ENCODE measurements at regions not wholly inside any gene's neighbourhood (a gene's known extent, or its start where the extent isn't known, plus 50 kb on each side); places are given as distances from the start of the nearest gene placed in this dataset.

DNA sequence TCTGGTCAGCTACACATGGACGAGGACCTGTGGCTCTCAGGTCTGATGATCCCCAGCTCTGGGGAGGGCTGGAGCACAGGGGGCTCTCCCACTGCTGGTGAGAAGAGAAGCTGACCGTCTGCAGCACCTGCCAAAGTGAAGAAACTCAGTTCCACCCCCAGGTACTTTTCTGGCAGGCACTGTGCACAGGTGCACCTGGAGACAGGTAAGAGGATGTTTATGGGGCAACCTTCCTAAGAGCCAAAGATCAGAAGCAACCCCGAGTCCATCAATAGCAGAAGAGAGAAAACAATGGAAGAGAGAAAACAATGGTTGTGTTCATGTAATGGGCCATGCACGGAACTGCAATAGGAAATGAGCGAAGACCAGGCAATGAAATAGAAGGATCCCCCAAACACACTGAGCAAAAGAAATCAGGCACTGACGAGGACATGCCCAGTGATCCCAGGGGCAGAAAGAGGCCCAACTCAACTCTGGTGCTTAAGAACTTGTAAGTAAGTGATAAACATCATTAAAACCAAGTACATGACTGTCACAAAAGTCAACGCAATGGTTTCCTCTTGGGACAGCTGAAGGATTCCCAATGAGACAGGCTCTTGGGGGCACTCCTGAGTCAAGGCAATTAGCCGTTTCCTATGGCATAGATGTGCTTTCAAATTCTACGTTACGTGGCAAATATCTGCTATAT is 95.0 kb upstream of the ALDH1A3 start:
- no peak for DNase-seq

DNA sequence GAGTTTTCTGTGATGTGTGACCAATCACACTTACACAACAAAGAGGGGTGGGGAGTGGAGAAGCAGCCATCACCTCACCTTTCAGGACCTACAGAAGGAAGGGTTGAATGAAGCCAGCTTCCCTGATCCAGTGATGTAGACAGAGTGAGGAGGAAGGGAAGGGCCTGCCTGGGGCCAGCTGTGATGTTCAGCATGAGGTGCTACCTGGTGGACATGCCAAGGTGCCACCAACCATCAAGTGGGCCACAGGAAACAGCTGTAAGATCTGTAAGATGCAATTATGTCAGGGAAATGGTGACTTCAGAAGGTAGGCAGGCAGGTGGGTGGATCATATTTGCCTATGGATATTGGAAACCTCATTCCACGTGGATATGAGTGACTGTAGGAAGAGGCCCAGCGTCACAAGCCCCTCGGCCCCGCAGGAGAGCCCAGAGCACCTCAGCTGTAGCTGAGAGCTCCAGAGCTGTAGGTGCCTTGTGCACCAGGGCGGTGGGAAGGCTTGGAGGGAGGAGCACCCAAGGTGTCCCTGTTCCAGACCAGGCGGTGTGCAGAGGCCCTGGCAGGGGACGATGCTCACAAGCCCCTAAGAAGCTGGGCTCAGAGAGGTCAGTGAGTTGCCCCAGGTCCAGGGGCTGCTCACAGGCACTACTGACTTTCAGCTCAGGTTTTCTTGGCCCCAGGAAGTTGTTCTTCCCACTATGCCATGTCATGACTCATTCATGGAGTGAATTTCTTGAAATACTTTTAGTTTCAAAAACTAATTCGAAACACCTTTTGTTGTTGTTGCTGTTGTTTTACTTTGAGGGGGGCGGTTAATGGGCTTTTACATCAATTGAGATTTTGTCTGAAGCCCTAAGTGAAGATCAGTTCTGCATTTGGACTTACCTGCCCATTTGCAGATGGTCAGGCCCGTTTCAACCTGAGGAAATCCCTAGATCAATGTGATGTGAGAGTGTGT is 94.2 kb upstream of the ALDH1A3 start:
- no peak for DNase-seq

DNA sequence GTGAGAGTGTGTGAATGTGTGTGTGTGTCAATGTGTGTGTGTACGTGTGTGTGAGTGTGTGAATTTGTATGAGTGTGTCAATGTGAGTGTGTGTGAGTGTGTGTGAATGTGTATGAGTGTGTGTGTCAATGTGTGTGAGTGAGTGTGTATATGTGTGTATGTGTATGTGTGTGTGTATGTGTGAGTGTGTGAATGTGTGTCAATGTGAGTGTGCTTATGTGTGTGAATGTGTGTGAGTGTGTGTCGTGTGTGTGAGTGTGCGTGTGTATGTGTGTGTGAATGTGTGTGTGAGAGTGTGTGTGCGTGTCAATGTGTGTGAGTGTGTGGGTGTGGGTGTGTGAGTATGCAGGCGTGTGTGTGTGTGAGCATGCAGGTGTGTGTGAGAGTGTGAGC is 93.5 kb upstream of the ALDH1A3 start:
- no peak for DNase-seq

- DNase-seq = no peak
Measured at GRCh38 chr15:100786901-100787566, 92.6 kb upstream of the ALDH1A3 start.

- no peak for DNase-seq
Measured at GRCh38 chr15:100787567-100788417, 91.8 kb upstream of the ALDH1A3 start.

- DNase-seq = no peak
Measured at GRCh38 chr15:100788418-100789105, 91.1 kb upstream of the ALDH1A3 start.

GRCh38 chr15:100790786-100791265 is 88.8 kb upstream of the ALDH1A3 start:
- DNase-seq = no peak

GRCh38 chr15:100794008-100794407 is 85.6 kb upstream of the ALDH1A3 start:
- no peak for DNase-seq

DNA sequence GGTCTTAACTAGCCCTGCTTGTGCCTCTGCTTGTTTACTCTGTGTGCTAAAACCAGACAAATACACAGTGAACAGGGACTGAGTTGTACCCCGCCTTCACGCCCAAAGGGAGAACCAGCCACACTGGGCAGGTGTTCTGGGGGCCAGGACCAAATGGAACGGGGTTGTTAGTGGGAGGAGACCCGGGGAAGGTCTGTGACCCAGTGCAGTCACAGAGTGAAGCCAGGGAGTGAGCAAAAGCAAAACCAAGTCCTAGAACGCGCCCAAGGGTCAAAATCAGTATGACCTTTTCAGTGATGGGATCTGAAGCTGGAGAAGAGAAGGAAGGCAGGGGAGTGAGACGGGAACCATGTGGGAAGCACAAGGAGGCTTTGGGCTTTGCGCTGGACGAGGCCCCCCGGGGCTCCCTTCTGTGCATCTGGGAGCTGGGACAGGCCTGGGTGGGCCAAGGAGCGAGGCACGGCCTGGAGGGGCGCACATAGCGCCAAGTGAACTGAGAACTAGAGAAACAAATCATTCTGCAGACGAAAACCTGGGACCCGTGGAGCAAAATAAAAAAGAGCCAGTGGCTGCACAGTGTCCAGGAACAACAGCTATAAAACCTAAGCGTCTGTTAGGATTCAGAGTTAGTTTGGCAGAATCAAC is 78.3 kb upstream of the ALDH1A3 start:
- DNase-seq = no peak

DNA sequence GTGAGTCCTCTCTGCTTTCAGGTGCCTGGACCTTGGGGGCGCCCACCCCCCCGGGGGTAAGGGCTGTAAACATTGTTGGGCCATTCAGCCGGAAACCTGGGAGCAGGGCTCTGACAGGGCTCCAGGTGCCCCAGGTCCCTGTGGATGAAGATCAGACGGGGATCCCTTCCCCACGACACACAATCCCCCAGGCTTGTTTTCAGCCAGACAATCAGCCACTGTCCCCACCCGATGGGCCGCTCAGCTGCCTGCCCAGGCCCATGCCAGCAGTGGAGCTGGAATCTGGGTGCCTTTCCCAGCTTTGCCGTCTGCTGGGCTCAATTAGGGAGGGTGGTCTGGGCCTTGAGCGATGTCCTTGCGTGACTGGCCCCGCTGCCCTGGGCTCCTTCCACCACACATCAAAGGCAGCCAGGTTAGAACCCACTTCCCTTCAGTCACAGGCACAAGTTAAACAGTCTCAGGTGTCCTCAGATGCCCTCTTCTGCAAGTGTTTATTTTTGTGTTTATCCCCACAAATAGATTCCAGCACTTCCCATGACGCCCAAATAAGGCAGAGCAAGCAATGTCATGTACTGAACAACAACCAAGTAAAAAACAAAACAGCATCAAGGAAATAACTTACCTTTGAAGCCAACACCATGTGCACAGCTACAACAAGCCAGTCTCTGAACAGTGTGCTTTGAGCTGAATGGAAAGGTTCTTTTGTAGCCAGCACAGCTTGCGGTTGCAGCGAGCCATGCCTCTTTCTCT is 77.0 kb upstream of the ALDH1A3 start:
- no peak for DNase-seq

DNA sequence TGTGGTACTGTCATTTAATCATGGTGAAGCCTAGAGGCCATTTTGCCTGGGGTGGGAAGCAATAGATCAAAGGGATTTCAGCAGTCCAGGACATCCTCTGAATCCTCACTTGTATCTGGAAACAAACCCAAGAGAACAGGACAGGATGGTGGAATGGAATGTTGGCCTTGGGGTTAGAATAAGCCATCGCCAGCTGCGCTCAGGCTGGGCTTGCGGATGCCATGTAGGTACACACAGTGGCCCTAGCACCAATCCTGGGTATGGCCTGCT is 76.5 kb upstream of the ALDH1A3 start:
- no peak for DNase-seq

DNA sequence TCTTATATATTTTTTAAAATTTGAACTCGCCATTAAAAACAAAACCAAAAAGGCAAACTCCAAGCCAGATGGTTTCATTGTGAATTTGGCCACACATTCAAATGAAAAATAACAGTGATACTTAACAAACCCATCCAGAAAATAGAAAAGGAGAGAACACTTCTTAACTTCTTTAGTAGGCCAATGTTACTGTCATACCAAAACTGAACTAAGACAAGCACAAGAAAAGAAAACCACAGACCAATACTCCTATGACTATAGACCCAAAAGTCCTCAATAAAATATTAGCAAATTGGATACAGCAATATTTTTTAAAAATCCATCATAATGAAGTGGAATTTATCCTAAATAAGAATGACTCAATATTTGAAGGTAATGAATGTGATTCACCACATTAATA is 73.5 kb upstream of the ALDH1A3 start:
- DNase-seq = no peak

DNA sequence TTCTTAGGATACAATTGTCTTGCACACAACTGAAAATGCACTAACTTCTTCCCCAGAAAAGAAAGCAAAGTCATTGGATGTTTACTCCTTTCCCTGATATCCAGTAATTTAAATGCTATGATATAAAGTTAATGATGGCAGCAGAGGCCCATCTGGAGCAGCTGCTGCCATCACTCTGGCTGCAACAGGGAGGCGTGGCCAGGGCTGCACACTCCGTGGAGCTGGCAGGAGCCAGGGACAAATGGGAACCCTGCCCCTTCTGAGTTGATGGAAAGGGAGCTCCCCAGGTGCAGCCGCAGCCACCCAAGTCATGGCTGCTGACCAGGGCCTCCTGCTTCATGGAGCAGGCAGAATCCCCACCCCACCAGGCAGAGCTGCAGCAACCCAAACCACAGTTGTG is 72.6 kb upstream of the ALDH1A3 start:
- no peak for DNase-seq

- no peak for DNase-seq
Measured at GRCh38 chr15:100808691-100809090, 70.9 kb upstream of the ALDH1A3 start.

DNA sequence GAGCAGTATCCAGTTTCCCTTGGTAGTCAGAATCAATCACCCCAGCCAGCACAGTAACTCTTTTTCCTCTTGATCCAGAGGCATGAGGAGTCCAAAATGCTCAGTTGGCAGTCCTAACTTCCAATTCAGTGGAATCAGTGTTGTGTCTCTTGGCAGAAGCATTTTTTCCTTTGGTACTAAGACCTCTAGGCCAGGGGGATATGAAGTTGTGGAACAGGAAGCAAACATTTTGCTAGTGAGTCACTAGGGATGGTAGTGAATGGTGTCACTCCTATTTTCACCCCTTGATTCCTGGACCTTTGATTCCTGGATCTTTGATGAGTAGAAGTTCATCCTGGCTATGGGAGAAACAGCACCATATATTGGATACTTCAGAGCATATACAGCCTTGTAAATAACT is 70.5 kb upstream of the ALDH1A3 start:
- no peak for DNase-seq

- DNase-seq = no peak
Measured at GRCh38 chr15:100809587-100809986, 70.0 kb upstream of the ALDH1A3 start.

DNA sequence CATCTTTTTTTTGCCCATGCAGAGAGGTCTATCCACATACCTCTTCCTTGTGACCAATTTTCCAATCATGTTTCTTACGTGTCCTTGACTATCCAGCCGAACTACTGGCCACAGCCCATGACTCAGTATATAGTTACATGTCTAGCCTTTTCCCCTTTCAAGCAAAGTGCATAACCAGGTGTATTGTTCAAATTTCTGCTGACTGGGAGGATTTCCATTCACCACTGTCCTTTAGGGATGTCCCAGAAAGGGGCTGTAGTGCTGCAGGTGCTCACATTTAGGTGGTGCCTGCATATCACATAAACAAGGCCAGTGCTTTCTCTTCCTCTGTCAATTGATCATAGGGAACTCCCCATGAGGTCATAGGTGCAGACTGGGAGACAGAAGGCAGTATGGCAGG is 69.4 kb upstream of the ALDH1A3 start:
- DNase-seq = no peak

GRCh38 chr15:100810831-100811230 is 68.8 kb upstream of the ALDH1A3 start:
- DNase-seq = no peak

GRCh38 chr15:100812802-100813201 is 66.8 kb upstream of the ALDH1A3 start:
- DNase-seq = no peak

GRCh38 chr15:100818927-100819326 is 60.7 kb upstream of the ALDH1A3 start:
- DNase-seq = no peak

GRCh38 chr15:100820528-100820927 is 59.1 kb upstream of the ALDH1A3 start:
- DNase-seq = no peak
